ENCODE measurements at regions not wholly inside any gene's neighbourhood (a gene's known extent, or its start where the extent isn't known, plus 50 kb on each side); places are given as distances from the start of the nearest gene placed in this dataset.

GRCh38 chr14:80403036-80403435 is 191.7 kb upstream of the DIO2 start:
- DNase-seq = no peak
- H3K27me3 ChIP-seq (ENCODE audit: insufficient read depth, low read length) = no peaks in the 10 kb centered on the region; the same call in 1 of the 2 replicates
- no peak overlapping the region for H4K91ac ChIP-seq (ENCODE audit: insufficient read length, low read depth, low read length)
- no peak overlapping the region for H4K5ac ChIP-seq (ENCODE audit: insufficient read length, low read depth, low read length)
- no CpG with 5 or more reads among the region's 1 CpG for WGBS (ENCODE audit: extremely low coverage, insufficient read length, low lambda C conversion rate)
- H3K27me3 Mint-ChIP-seq (ENCODE audit: low read depth) = no peaks in the 10 kb centered on the region
- peaks cover 6 to 13% of the 10 kb centered on the region in 2 experiments for H3K4me1 Mint-ChIP-seq
- no peak overlapping the region for H3K9ac ChIP-seq (ENCODE audit: extremely low read depth, insufficient read length, low read length)
- no peaks in the 10 kb centered on the region for H3K79me2 ChIP-seq (ENCODE audit: insufficient read depth, low read length)
- H3K27ac ChIP-seq (ENCODE audit: insufficient read length, low read depth, low read length) = no peak overlapping the region
- no peak overlapping the region for H3K14ac ChIP-seq (ENCODE audit: insufficient read depth, low read length)
- no peak overlapping the region for H2BK5ac ChIP-seq (ENCODE audit: insufficient read length, low read length)
- H3K23me2 ChIP-seq (ENCODE audit: insufficient read length, low read depth, low read length, poor library complexity, severe bottlenecking) = no peaks in the 10 kb centered on the region
- H3K18ac ChIP-seq (ENCODE audit: insufficient read length, low read depth, low read length) = no peak overlapping the region
- H3K27ac Mint-ChIP-seq = peak overlapping the region in 1 of 3 experiments; percentile 56; a peak in 1 of 7 replicates
- H2BK120ac ChIP-seq (ENCODE audit: low read depth, low read length, poor library complexity, severe bottlenecking) = no peak overlapping the region
- H3K56ac ChIP-seq (ENCODE audit: insufficient read length, low read depth, low read length) = no peak overlapping the region
- H2BK15ac ChIP-seq (ENCODE audit: low read depth, low read length) = no peak overlapping the region
- no peaks in the 10 kb centered on the region for H4K20me1 ChIP-seq (ENCODE audit: control insufficient read depth, insufficient read depth, insufficient read length)
- H3K9me3 ChIP-seq (ENCODE audit: control insufficient read depth, low read depth, low read length) = no peaks in the 10 kb centered on the region
- no peak for TF ChIP-seq CTCF (conservative IDR thresholded peaks at IDR 0.05)
- H3K23ac ChIP-seq (ENCODE audit: insufficient read length, low read depth, low read length) = no peak overlapping the region
- H2BK12ac ChIP-seq (ENCODE audit: insufficient read length, low read depth, low read length) = no peak overlapping the region
- H2AK5ac ChIP-seq (ENCODE audit: insufficient read length, low read length) = no peak overlapping the region
- H3K36me3 Mint-ChIP-seq (ENCODE audit: insufficient read depth in 1 of 3, low read depth in 3 of 3) = peaks cover 0 to 2% (median 0%) of the 10 kb centered on the region in 3 experiments; a peak in 2 of 7 replicates
- H3K4me3 Mint-ChIP-seq = no peak overlapping the region
- H3K9me3 Mint-ChIP-seq = peaks cover 6 to 7% of the 10 kb centered on the region in 2 experiments; a peak in 4 of 5 replicates
- H2BK20ac ChIP-seq (ENCODE audit: low read depth, low read length, poor library complexity, severe bottlenecking) = no peak overlapping the region
- H2AFZ ChIP-seq (ENCODE audit: low read length) = no peak overlapping the region
- no peak overlapping the region for H3K4me2 ChIP-seq (ENCODE audit: insufficient read depth, insufficient read length, low read length)
- H3K79me1 ChIP-seq (ENCODE audit: insufficient read depth, low read depth, low read length, poor library complexity, severe bottlenecking) = no peaks in the 10 kb centered on the region
- H3K4me1 ChIP-seq (ENCODE audit: insufficient read depth, low read length) = peaks cover 2% of the 10 kb centered on the region; the same call in 1 of the 2 replicates
- H4K8ac ChIP-seq (replicated peaks; ENCODE audit: insufficient read length, low read depth, low read length) = no peak overlapping the region
- H3T11ph ChIP-seq (ENCODE audit: low read length) = no peak overlapping the region
- H3K4ac ChIP-seq (ENCODE audit: low read depth, low read length) = no peak overlapping the region

All from H9 (cell line).